Naive B cell (primary cell): ENCODE measurements at regions not wholly inside any gene's neighbourhood (a gene's known extent, or its start where the extent isn't known, plus 50 kb on each side); places are given as distances from the start of the nearest gene placed in this dataset.

Source experiments
- ATAC-seq, 2 donors: fragments of 150-1000 bp; cut with Tn5 transposase; 2 replicates each; pipeline ENCODE4 v1.10.0; 2021; ENCODE audit warnings: low read depth in 2 of 2, mild to moderate bottlenecking in 2 of 2, moderate library complexity in 2 of 2
- DNase-seq: peaks from one replicate; pipeline ENCODE4 v3.0.0; 2022
- H3K27ac Mint-ChIP-seq, 6 donors: one replicate each; pipeline ENCODE4 v1.8.0; 2020 to 2022; ENCODE audit warnings: mild to moderate bottlenecking in 6 of 6, mixed read lengths in 6 of 6, moderate library complexity in 5 of 6, inconsistent platforms in 2 of 6
- H3K27me3 Mint-ChIP-seq, 3 donors: one replicate each; pipeline ENCODE4 v1.8.0; 2021 to 2022; ENCODE audit warnings: mixed read lengths in 3 of 3, mild to moderate bottlenecking in 1 of 3
- H3K36me3 Mint-ChIP-seq, 2 donors: one replicate each; pipeline ENCODE4 v1.8.0; 2020 to 2022; ENCODE audit warnings: mixed read lengths in 2 of 2, inconsistent platforms in 1 of 2, mild to moderate bottlenecking in 1 of 2
- H3K4me1 Mint-ChIP-seq, 3 donors: one replicate each; pipeline ENCODE4 v1.8.0; 2020 to 2022; ENCODE audit warnings: mixed read lengths in 3 of 3, inconsistent platforms in 1 of 3, mild to moderate bottlenecking in 1 of 3, moderate library complexity in 1 of 3
- H3K4me3 Mint-ChIP-seq, 8 donors: one replicate each; pipeline ENCODE4 v1.8.0; 2020 to 2022; ENCODE audit warnings: mild to moderate bottlenecking in 8 of 8, mixed read lengths in 8 of 8, moderate library complexity in 8 of 8, inconsistent platforms in 2 of 8
- H3K9me3 Mint-ChIP-seq, 7 donors: one replicate each; pipeline ENCODE4 v1.8.0; 2020 to 2022; ENCODE audit warnings: mixed read lengths in 7 of 7, mild to moderate bottlenecking in 5 of 7, inconsistent platforms in 2 of 7, moderate library complexity in 1 of 7

- no peak for DNase-seq
- H3K4me1 Mint-ChIP-seq = no peaks in the 10 kb centered on the region
- H3K36me3 Mint-ChIP-seq = no peaks in the 10 kb centered on the region
- no peaks in the 10 kb centered on the region for H3K27me3 Mint-ChIP-seq
- no peak for ATAC-seq
- H3K4me3 Mint-ChIP-seq = no peak overlapping the region
- H3K27ac Mint-ChIP-seq = no peak overlapping the region
- H3K9me3 Mint-ChIP-seq = peaks cover 2 to 29% (median 13%) of the 10 kb centered on the region in 7 donors
Observed at GRCh38 chr16:62167551-62167950, 131.3 kb upstream of the CDH8 start.

GRCh38 chr16:62157544-62157943, 121.3 kb upstream of the CDH8 start:
- ATAC-seq = no peak
- H3K4me3 Mint-ChIP-seq = no peak overlapping the region
- H3K27me3 Mint-ChIP-seq = no peaks in the 10 kb centered on the region
- H3K27ac Mint-ChIP-seq = no peak overlapping the region
- H3K9me3 Mint-ChIP-seq = peaks cover 0 to 1% (median 0%) of the 10 kb centered on the region in 7 donors
- no peaks in the 10 kb centered on the region for H3K4me1 Mint-ChIP-seq
- no peak for DNase-seq
- H3K36me3 Mint-ChIP-seq = no peaks in the 10 kb centered on the region

GRCh38 chr16:62156971-62157370, 120.7 kb upstream of the CDH8 start:
- Mint-ChIP-seq H3K36me3 (no peaks in the 10 kb centered on the region), H3K9me3 (peaks cover 0 to 2% (median 0%) of the 10 kb centered on the region in 7 donors), H3K27me3 (no peaks in the 10 kb centered on the region), H3K27ac (no peak overlapping the region), H3K4me1 (no peaks in the 10 kb centered on the region), H3K4me3 (no peak overlapping the region)
- ATAC-seq (no peak), DNase-seq (no peak)

- H3K27me3 Mint-ChIP-seq = no peaks in the 10 kb centered on the region
- DNase-seq (no peak), ATAC-seq (no peak)
- H3K27ac Mint-ChIP-seq = no peak overlapping the region
- H3K4me1 Mint-ChIP-seq = no peaks in the 10 kb centered on the region
- H3K9me3 Mint-ChIP-seq = peaks cover 0 to 6% (median 2%) of the 10 kb centered on the region in 7 donors
- no peak overlapping the region for H3K4me3 Mint-ChIP-seq
- H3K36me3 Mint-ChIP-seq = no peaks in the 10 kb centered on the region
Observed at GRCh38 chr16:62149631-62150030, 113.4 kb upstream of the CDH8 start.

GRCh38 chr16:62137996-62138395, 101.8 kb upstream of the CDH8 start:
- H3K27me3 Mint-ChIP-seq = no peaks in the 10 kb centered on the region
- H3K9me3 Mint-ChIP-seq = peaks cover 1 to 13% (median 6%) of the 10 kb centered on the region in 7 donors
- ATAC-seq (no peak), DNase-seq (no peak)
- no peaks in the 10 kb centered on the region for H3K4me1 Mint-ChIP-seq
- H3K36me3 Mint-ChIP-seq = no peaks in the 10 kb centered on the region
- no peak overlapping the region for H3K4me3 Mint-ChIP-seq
- no peak overlapping the region for H3K27ac Mint-ChIP-seq

GRCh38 chr16:62135911-62136310, 99.7 kb upstream of the CDH8 start:
- H3K9me3 Mint-ChIP-seq = peaks cover 1 to 14% (median 6%) of the 10 kb centered on the region in 7 donors
- DNase-seq (no peak), ATAC-seq (no peak)
- no peaks in the 10 kb centered on the region for H3K27me3 Mint-ChIP-seq
- H3K27ac Mint-ChIP-seq = no peak overlapping the region
- H3K36me3 Mint-ChIP-seq = no peaks in the 10 kb centered on the region
- no peaks in the 10 kb centered on the region for H3K4me1 Mint-ChIP-seq
- no peak overlapping the region for H3K4me3 Mint-ChIP-seq

- H3K36me3 Mint-ChIP-seq = no peaks in the 10 kb centered on the region
- no peak overlapping the region for H3K27ac Mint-ChIP-seq
- ATAC-seq = no peak
- H3K4me3 Mint-ChIP-seq = no peak overlapping the region
- H3K9me3 Mint-ChIP-seq = peaks cover 1 to 14% (median 6%) of the 10 kb centered on the region in 7 donors
- no peaks in the 10 kb centered on the region for H3K4me1 Mint-ChIP-seq
- DNase-seq = no peak
- H3K27me3 Mint-ChIP-seq = no peaks in the 10 kb centered on the region
Observed at GRCh38 chr16:62135446-62135845, 99.2 kb upstream of the CDH8 start.

- DNase-seq = no peak
- Mint-ChIP-seq H3K27me3 (no peaks in the 10 kb centered on the region), H3K4me3 (no peak overlapping the region), H3K36me3 (no peaks in the 10 kb centered on the region), H3K4me1 (no peaks in the 10 kb centered on the region), H3K27ac (no peak overlapping the region), H3K9me3 (peaks cover 0 to 10% (median 5%) of the 10 kb centered on the region in 7 donors)
- no peak for ATAC-seq
Observed at GRCh38 chr16:62130101-62130500, 93.9 kb upstream of the CDH8 start.

- Mint-ChIP-seq H3K27me3 (no peaks in the 10 kb centered on the region), H3K4me3 (no peak overlapping the region), H3K27ac (no peak overlapping the region), H3K4me1 (no peaks in the 10 kb centered on the region), H3K9me3 (peaks cover 0 to 7% (median 2%) of the 10 kb centered on the region in 7 donors), H3K36me3 (no peaks in the 10 kb centered on the region)
- DNase-seq (no peak), ATAC-seq (no peak)
Observed at GRCh38 chr16:62105244-62105643, 69.0 kb upstream of the CDH8 start.

- Mint-ChIP-seq H3K4me1 (no peaks in the 10 kb centered on the region), H3K27me3 (no peaks in the 10 kb centered on the region), H3K4me3 (no peak overlapping the region), H3K27ac (no peak overlapping the region), H3K36me3 (no peaks in the 10 kb centered on the region), H3K9me3 (peaks cover 0 to 4% (median 0%) of the 10 kb centered on the region in 7 donors)
- DNase-seq = no peak
- no peak for ATAC-seq
Observed at GRCh38 chr16:62102588-62102987, 66.3 kb upstream of the CDH8 start.

- no peaks in the 10 kb centered on the region for H3K27me3 Mint-ChIP-seq
- no peak for ATAC-seq
Observed at GRCh38 chr16:62100651-62101050, 64.4 kb upstream of the CDH8 start.

GRCh38 chr16:62089715-62090114, 53.5 kb upstream of the CDH8 start:
- DNase-seq (no peak), ATAC-seq (no peak)
- H3K36me3 Mint-ChIP-seq = no peaks in the 10 kb centered on the region
- H3K9me3 Mint-ChIP-seq = peaks cover 0 to 7% (median 0%) of the 10 kb centered on the region in 7 donors
- H3K4me1 Mint-ChIP-seq = no peaks in the 10 kb centered on the region
- H3K4me3 Mint-ChIP-seq = no peak overlapping the region
- no peaks in the 10 kb centered on the region for H3K27me3 Mint-ChIP-seq
- no peak overlapping the region for H3K27ac Mint-ChIP-seq

More at GRCh38 chr16:62100651-62101050, 64.4 kb upstream of the CDH8 start:
- no peak for DNase-seq
- H3K9me3 Mint-ChIP-seq = peaks cover 0 to 4% (median 3%) of the 10 kb centered on the region in 7 donors
- no peaks in the 10 kb centered on the region for H3K36me3 Mint-ChIP-seq
- H3K4me1 Mint-ChIP-seq = no peaks in the 10 kb centered on the region
- H3K4me3 Mint-ChIP-seq = no peak overlapping the region
- no peak overlapping the region for H3K27ac Mint-ChIP-seq

GRCh38 chr16:62088731-62089410, 52.6 kb upstream of the CDH8 start:
- no peaks in the 10 kb centered on the region for H3K36me3 Mint-ChIP-seq
- H3K27ac Mint-ChIP-seq = no peak overlapping the region
- ATAC-seq = no peak
- H3K27me3 Mint-ChIP-seq = no peaks in the 10 kb centered on the region
- DNase-seq = no peak
- H3K4me3 Mint-ChIP-seq = no peak overlapping the region
- H3K4me1 Mint-ChIP-seq = no peaks in the 10 kb centered on the region
- H3K9me3 Mint-ChIP-seq = peaks cover 0 to 7% (median 0%) of the 10 kb centered on the region in 7 donors
